Prostate gland (tissue), 2 donors: ENCODE measurements at regions not wholly inside any gene's neighbourhood (a gene's known extent, or its start where the extent isn't known, plus 50 kb on each side); places are given as distances from the start of the nearest gene placed in this dataset.
A peak's percentile ranks its signal among the peaks of the same experiment; 100 is the strongest.

ENCODE experiments used
- CTCF ChIP-seq, 4 experiments: fragments of 200-600 bp in 2 of 4; fragments of 450-650 bp in 2 of 4; sonication (generic) in 2 of 4; IDR thresholded peaks; 1 replicate in 3 of 4; 2 replicates in 1 of 4; pipeline ENCODE4 v1.5.1; 2016 to 2019; ENCODE audit warnings: antibody characterized with exemption in 4 of 4, mild to moderate bottlenecking in 2 of 4, moderate library complexity in 2 of 4
- POLR2A ChIP-seq: fragments of 450-650 bp; IDR thresholded peaks from one replicate; pipeline ENCODE4 v1.6.1; 2016; ENCODE audit warnings: antibody characterized with exemption, mild to moderate bottlenecking

- TF ChIP-seq CTCF (IDR thresholded peaks at IDR 0.05) (peak in 1 of 4 experiments; percentile 10), POLR2A (peak; percentile 45)
Measured at GRCh38 chr9:121598965-121599871, 52.2 kb upstream of the DAB2IP start.
